IMR-90 (cell line): ENCODE measurements at regions not wholly inside any gene's neighbourhood (a gene's known extent, or its start where the extent isn't known, plus 50 kb on each side); places are given as distances from the start of the nearest gene placed in this dataset.

ENCODE experiments used
- ATAC-seq: fragments of 200-7000 bp; cut with Tn5 transposase; 2 replicates; pipeline ENCODE4 v1.9.1; 2020; ENCODE audit warnings: low read depth, mild to moderate bottlenecking, moderate library complexity
- BruUV-seq: library from RNA; stranded (reverse); fragments of 400-500 nt; replicated peaks from 2 replicates; lab custom pipeline; 2021; lab: Mats Ljungman, UMichigan
- CTCF ChIA-PET: fragments of 300-600 bp; formaldehyde crosslinking; extraction: SDS; loops from one replicate; lab custom pipeline; 2021; ENCODE audit warnings: antibody characterized with exemption; lab: Yijun Ruan, JAX
- POLR2A ChIA-PET: fragments of 300-600 bp; sonication (Branson Sonifier 250); formaldehyde crosslinking; loops from one replicate; lab custom pipeline; 2022; ENCODE audit warnings: antibody characterized with exemption; ENCODE audit not compliant: unreplicated experiment; lab: Charles Lee
- DNase-seq: peaks from one replicate; pipeline ENCODE4 v3.0.0; 2013
- H2AFZ ChIP-seq: replicated peaks from 2 replicates; pipeline ENCODE3; 2013; ENCODE audit warnings: low read length, mild to moderate bottlenecking; ENCODE audit not compliant: poor library complexity
- H2AK5ac ChIP-seq: 2 replicates; pipeline ENCODE4 v1.6.1; 2013; ENCODE audit warnings: low read depth, low read length, inconsistent platforms
- H2AK9ac ChIP-seq: replicated peaks from 2 replicates; pipeline ENCODE3; 2013; ENCODE audit warnings: mild to moderate bottlenecking, low read depth, low read length, moderate library complexity; ENCODE audit not compliant: poor library complexity
- H2BK120ac ChIP-seq: 2 replicates; pipeline ENCODE4 v1.6.1; 2013; ENCODE audit warnings: low read depth, low read length, inconsistent platforms
- H2BK15ac ChIP-seq: 3 replicates; pipeline ENCODE4 v1.6.1; 2013; ENCODE audit warnings: low read depth, low read length, inconsistent platforms
- H2BK20ac ChIP-seq: 2 replicates; pipeline ENCODE4 v1.6.1; 2013; ENCODE audit warnings: low read depth, mild to moderate bottlenecking, inconsistent platforms, low read length, moderate library complexity
- H2BK5ac ChIP-seq: 2 replicates; pipeline ENCODE4 v1.6.1; 2013; ENCODE audit warnings: mild to moderate bottlenecking, low read depth, low read length, inconsistent platforms; ENCODE audit not compliant: poor library complexity, severe bottlenecking
- H3K14ac ChIP-seq: replicated peaks from 2 replicates; pipeline ENCODE4 v1.6.1; 2013; ENCODE audit warnings: low read depth, low read length, inconsistent platforms
- H3K18ac ChIP-seq: 2 replicates; pipeline ENCODE4 v1.6.1; 2013; ENCODE audit warnings: low read depth, low read length, control low read depth
- H3K23ac ChIP-seq: 2 replicates; pipeline ENCODE4 v1.6.1; 2013; ENCODE audit warnings: low read depth, low read length, inconsistent platforms
- H3K27ac ChIP-seq: 2 replicates; pipeline ENCODE4 v1.5.1; 2013; ENCODE audit warnings: mild to moderate bottlenecking, control low read depth, low read length; ENCODE audit not compliant: insufficient read depth
- H3K27me3 ChIP-seq: 2 replicates; pipeline ENCODE4 v1.6.1; 2013; ENCODE audit warnings: low read length; ENCODE audit not compliant: control insufficient read depth, insufficient read depth
- H3K36me3 ChIP-seq: 2 replicates; pipeline ENCODE4 v1.6.1; 2013; ENCODE audit warnings: low read length, mixed read lengths; ENCODE audit not compliant: control insufficient read depth, insufficient read depth
- H3K4ac ChIP-seq: 2 replicates; pipeline ENCODE4 v1.6.1; 2013; ENCODE audit warnings: low read depth, low read length, inconsistent platforms
- H3K4me1 ChIP-seq: 2 replicates; pipeline ENCODE4 v1.6.1; 2013; ENCODE audit warnings: low read length, mixed read lengths; ENCODE audit not compliant: control insufficient read depth, insufficient read depth
- H3K4me2 ChIP-seq: 2 replicates; pipeline ENCODE4 v1.6.1; 2013; ENCODE audit warnings: low read depth, mild to moderate bottlenecking, control low read depth, low read length, moderate library complexity
- H3K4me3 ChIP-seq: 2 replicates; pipeline ENCODE4 v1.5.1; 2013; ENCODE audit warnings: low read depth, mild to moderate bottlenecking, control low read depth, low read length, moderate library complexity; ENCODE audit not compliant: insufficient read depth
- H3K56ac ChIP-seq: 2 replicates; pipeline ENCODE4 v1.6.1; 2013; ENCODE audit warnings: low read length, inconsistent platforms; ENCODE audit not compliant: insufficient read depth; ENCODE audit errors: extremely low read depth
- H3K79me1 ChIP-seq, 2 experiments: 2 replicates each; pipeline ENCODE4 v1.6.1; 2013; ENCODE audit warnings: low read length in 2 of 2, inconsistent platforms in 1 of 2, low read depth in 1 of 2
- H3K9ac ChIP-seq: 2 replicates; pipeline ENCODE4 v1.6.1; 2013; ENCODE audit warnings: low read depth, low read length, control low read depth
- H3K9me1 ChIP-seq: 2 replicates; pipeline ENCODE4 v1.6.1; 2013; ENCODE audit warnings: low read length, inconsistent platforms; ENCODE audit not compliant: insufficient read depth
- H3K9me3 ChIP-seq: 2 replicates; pipeline ENCODE4 v1.6.1; 2013; ENCODE audit warnings: low read length; ENCODE audit not compliant: control insufficient read depth, insufficient read depth
- H4K20me1 ChIP-seq: 2 replicates; pipeline ENCODE4 v1.6.1; 2013; ENCODE audit warnings: low read length, inconsistent platforms; ENCODE audit not compliant: insufficient read depth
- H4K5ac ChIP-seq: 2 replicates; pipeline ENCODE4 v1.6.1; 2013; ENCODE audit warnings: mild to moderate bottlenecking, low read depth, low read length, control low read depth
- H4K8ac ChIP-seq, 2 experiments: 2 replicates each; pipeline ENCODE4 v1.6.1; 2013; ENCODE audit warnings: low read depth in 2 of 2, low read length in 2 of 2, control low read depth in 1 of 2, inconsistent platforms in 1 of 2
- H4K91ac ChIP-seq: 2 replicates; pipeline ENCODE4 v1.6.1; 2013; ENCODE audit warnings: low read depth, low read length, inconsistent platforms; ENCODE audit not compliant: insufficient read depth
- CEBPB ChIP-seq: IDR thresholded peaks from 2 replicates; pipeline ENCODE4 v1.6.1; 2012; ENCODE audit warnings: low read depth, low read length, improper control_type of control experiment
- ELK1 ChIP-seq: fragments of 150-350 bp; IDR thresholded peaks from 2 replicates; pipeline ENCODE4 v1.6.1; 2016; ENCODE audit warnings: low read depth, mild to moderate bottlenecking, low read length, moderate library complexity, borderline replicate concordance
- FOS ChIP-seq: fragments of 150-350 bp; IDR thresholded peaks from 2 replicates; pipeline ENCODE4 v1.6.1; 2016; ENCODE audit warnings: low read depth, low read length
- MAFK ChIP-seq: IDR thresholded peaks from 2 replicates; pipeline ENCODE4 v1.6.1; 2012; ENCODE audit warnings: low read depth, low read length, improper control_type of control experiment
- MXI1 ChIP-seq: IDR thresholded peaks from 2 replicates; pipeline ENCODE4 v1.6.1; 2012; ENCODE audit warnings: low read depth, mild to moderate bottlenecking, low read length, moderate library complexity, borderline replicate concordance
- NFE2L2 ChIP-seq: fragments of 150-350 bp; IDR thresholded peaks from 2 replicates; pipeline ENCODE4 v1.6.1; 2016; ENCODE audit warnings: low read depth, mild to moderate bottlenecking, low read length
- POLR2A ChIP-seq: IDR thresholded peaks from 2 replicates; pipeline ENCODE4 v1.6.1; 2012; ENCODE audit warnings: mild to moderate bottlenecking, low read depth, low read length
- RAD21 ChIP-seq: IDR thresholded peaks from 2 replicates; pipeline ENCODE4 v1.6.1; 2012; ENCODE audit warnings: low read length, improper control_type of control experiment
- SMC3 ChIP-seq: fragments of 150-350 bp; IDR thresholded peaks from 2 replicates; pipeline ENCODE4 v1.6.1; 2016; ENCODE audit warnings: low read depth, mild to moderate bottlenecking, antibody characterized with exemption, low read length, moderate library complexity
- WGBS, 2 experiments: methylation state at CpG; one replicate each; pipeline versions ENCODE4 v1.1.5 to v1.1.7; 2013; ENCODE audit warnings: missing lambda C conversion rate in 2 of 2; ENCODE audit not compliant: insufficient read length in 1 of 2; ENCODE audit errors: extremely low coverage in 2 of 2; 5-methylcytosine and 5-hydroxymethylcytosine counted together
- dilution Hi-C: fragments of 300-500 bp; cut with HindIII; formaldehyde crosslinking; loops from one replicate; pipeline ENCODE4 v1.14.3; 2018; ENCODE audit warnings: low sequenced_read_pairs; ENCODE audit not compliant: unreplicated experiment
- in situ Hi-C: fragments of 300-500 bp; cut with MboI; formaldehyde crosslinking; loops from 3 replicates; pipeline ENCODE4 v1.14.3; 2019; ENCODE audit warnings: low sequenced_read_pairs, inconsistent platforms, mixed read lengths
- intact Hi-C: fragments of 100-400 bp; cut with micrococcal nuclease; formaldehyde crosslinking; loops from 2 replicates; pipeline ENCODE4 v1.10.0; 2022
- TF ChIP-seq, protein P1 (sequence below): conservative IDR thresholded peaks from 2 replicates; pipeline ENCODE4 v1.5.1; 2012; ENCODE audit warnings: mild to moderate bottlenecking, low read depth, low read length, improper control_type of control experiment

DNA sequence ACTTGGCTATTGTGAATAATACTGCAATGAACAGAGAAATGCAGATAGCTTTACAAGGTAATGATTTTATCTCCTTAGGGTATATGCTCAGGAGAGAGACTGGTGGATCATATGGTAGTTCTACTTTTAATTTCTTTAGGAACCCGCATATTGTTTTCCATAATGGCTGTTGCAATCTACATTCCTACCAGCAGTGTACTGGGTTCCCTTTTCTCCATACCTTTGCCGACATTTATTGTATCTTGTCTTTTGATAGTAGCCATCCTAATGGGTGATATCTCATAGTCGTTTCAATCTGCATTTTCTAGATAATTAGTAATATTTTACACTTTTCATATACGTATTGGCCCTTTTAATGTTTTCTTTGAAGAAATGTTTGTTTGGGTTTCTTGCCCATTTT is 702.9 kb upstream of the ACVR2A start:
- H3K9ac ChIP-seq: no peak overlapping the region
- no peak overlapping the region for H2BK20ac ChIP-seq
- no peak overlapping the region for H2BK5ac ChIP-seq
- no peaks in the 10 kb centered on the region for H3K79me1 ChIP-seq
- no peak overlapping the region for H3K18ac ChIP-seq
- in situ Hi-C loops: no loop called here
- H3K4me1 ChIP-seq: no peaks in the 10 kb centered on the region
- H4K91ac ChIP-seq: no peak overlapping the region
- intact Hi-C loops: no loop called here
- ChIA-PET CTCF (no interaction called here), POLR2A (no interaction called here)
- H3K9me1 ChIP-seq: no peaks in the 10 kb centered on the region
- H4K20me1 ChIP-seq: no peaks in the 10 kb centered on the region
- no peak overlapping the region for H2AFZ ChIP-seq
- H2BK120ac ChIP-seq: no peak overlapping the region
- no peak overlapping the region for H4K8ac ChIP-seq
- BruUV-seq: no TSS peak
- H3K36me3 ChIP-seq: no peaks in the 10 kb centered on the region
- no peak overlapping the region for H2AK5ac ChIP-seq
- ATAC-seq (no peak), DNase-seq (no peak)
- no peak overlapping the region for H3K4ac ChIP-seq
- dilution Hi-C loops: no loop called here
- no peak overlapping the region for H3K4me2 ChIP-seq
- no peak overlapping the region for H3K56ac ChIP-seq
- H3K14ac ChIP-seq: no peak overlapping the region
- no CpG with 5 or more reads among the region's 4 CpGs for WGBS, 2 experiments
- no peaks in the 10 kb centered on the region for H3K9me3 ChIP-seq
- H3K23ac ChIP-seq: no peak overlapping the region
- no peaks in the 10 kb centered on the region for H3K27me3 ChIP-seq
- TF ChIP-seq NFE2L2 (no peak), MAFK (no peak), ELK1 (no peak), POLR2A (no peak), FOS (no peak), RAD21 (no peak), SMC3 (no peak), CEBPB (no peak), MXI1 (no peak)
- TF ChIP-seq, protein P1, sequence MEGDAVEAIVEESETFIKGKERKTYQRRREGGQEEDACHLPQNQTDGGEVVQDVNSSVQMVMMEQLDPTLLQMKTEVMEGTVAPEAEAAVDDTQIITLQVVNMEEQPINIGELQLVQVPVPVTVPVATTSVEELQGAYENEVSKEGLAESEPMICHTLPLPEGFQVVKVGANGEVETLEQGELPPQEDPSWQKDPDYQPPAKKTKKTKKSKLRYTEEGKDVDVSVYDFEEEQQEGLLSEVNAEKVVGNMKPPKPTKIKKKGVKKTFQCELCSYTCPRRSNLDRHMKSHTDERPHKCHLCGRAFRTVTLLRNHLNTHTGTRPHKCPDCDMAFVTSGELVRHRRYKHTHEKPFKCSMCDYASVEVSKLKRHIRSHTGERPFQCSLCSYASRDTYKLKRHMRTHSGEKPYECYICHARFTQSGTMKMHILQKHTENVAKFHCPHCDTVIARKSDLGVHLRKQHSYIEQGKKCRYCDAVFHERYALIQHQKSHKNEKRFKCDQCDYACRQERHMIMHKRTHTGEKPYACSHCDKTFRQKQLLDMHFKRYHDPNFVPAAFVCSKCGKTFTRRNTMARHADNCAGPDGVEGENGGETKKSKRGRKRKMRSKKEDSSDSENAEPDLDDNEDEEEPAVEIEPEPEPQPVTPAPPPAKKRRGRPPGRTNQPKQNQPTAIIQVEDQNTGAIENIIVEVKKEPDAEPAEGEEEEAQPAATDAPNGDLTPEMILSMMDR: no peak
- H3K4me3 ChIP-seq: no peak overlapping the region
- H2BK15ac ChIP-seq: no peak overlapping the region
- no peak overlapping the region for H3K27ac ChIP-seq
- no peak overlapping the region for H2AK9ac ChIP-seq
- H4K5ac ChIP-seq: no peak overlapping the region
